Left forelimb (tissue), 1 donor: ENCODE measurements at regions not wholly inside any gene's neighbourhood (a gene's known extent, or its start where the extent isn't known, plus 50 kb on each side); places are given as distances from the start of the nearest gene placed in this dataset.

Source experiments
- DNase-seq: peaks from one replicate; pipeline ENCODE4 v3.0.0-alpha.2; 2018; ENCODE audit warnings: low spot score

- no peak for DNase-seq
Observed at GRCh38 chr13:105219651-105220050, 1315.8 kb downstream of the EFNB2 start.

GRCh38 chr13:105213512-105213911 lies 1322.0 kb downstream of the EFNB2 start:
- DNase-seq, result no peak

- no peak for DNase-seq
Observed at GRCh38 chr13:105207572-105208293, 1327.7 kb downstream of the EFNB2 start.

- DNase-seq, result no peak
Observed at GRCh38 chr13:105202354-105202753, 1333.1 kb downstream of the EFNB2 start.

- no peak for DNase-seq
Observed at GRCh38 chr13:105201351-105201750, 1334.1 kb downstream of the EFNB2 start.

GRCh38 chr13:105200181-105200580 lies 1335.3 kb downstream of the EFNB2 start:
- no peak for DNase-seq

GRCh38 chr13:105196052-105196451 lies 1339.4 kb downstream of the EFNB2 start:
- no peak for DNase-seq

- DNase-seq, result no peak
Observed at GRCh38 chr13:105193026-105193425, 1342.4 kb downstream of the EFNB2 start.

- DNase-seq, result no peak
Observed at GRCh38 chr13:105184201-105184600, 1351.3 kb downstream of the EFNB2 start.

- DNase-seq, result no peak
Observed at GRCh38 chr13:105177265-105177900, 1358.1 kb downstream of the EFNB2 start.

- no peak for DNase-seq
Observed at GRCh38 chr13:105170438-105170837, 1365.0 kb downstream of the EFNB2 start.

- DNase-seq, result no peak
Observed at GRCh38 chr13:105168295-105168694, 1367.2 kb downstream of the EFNB2 start.

- no peak for DNase-seq
Observed at GRCh38 chr13:105167385-105167784, 1368.1 kb downstream of the EFNB2 start.

GRCh38 chr13:105165449-105166125 lies 1369.9 kb downstream of the EFNB2 start:
- DNase-seq, result no peak

- DNase-seq, result no peak
Observed at GRCh38 chr13:105159841-105160240, 1375.6 kb downstream of the EFNB2 start.

GRCh38 chr13:105153611-105154010 lies 1381.9 kb downstream of the EFNB2 start:
- no peak for DNase-seq

GRCh38 chr13:105151639-105152038 lies 1383.8 kb downstream of the EFNB2 start:
- no peak for DNase-seq

- no peak for DNase-seq
Observed at GRCh38 chr13:105147461-105147860, 1388.0 kb downstream of the EFNB2 start.

GRCh38 chr13:105144936-105145335 lies 1390.5 kb downstream of the EFNB2 start:
- no peak for DNase-seq

- DNase-seq, result no peak
Observed at GRCh38 chr13:105144020-105144419, 1391.4 kb downstream of the EFNB2 start.

GRCh38 chr13:105142556-105142955 lies 1392.9 kb downstream of the EFNB2 start:
- DNase-seq, result no peak

GRCh38 chr13:105139380-105140285 lies 1395.8 kb downstream of the EFNB2 start:
- DNase-seq, result no peak
